ENCODE measurements at regions not wholly inside any gene's neighbourhood (a gene's known extent, or its start where the extent isn't known, plus 50 kb on each side); places are given as distances from the start of the nearest gene placed in this dataset.

DNA sequence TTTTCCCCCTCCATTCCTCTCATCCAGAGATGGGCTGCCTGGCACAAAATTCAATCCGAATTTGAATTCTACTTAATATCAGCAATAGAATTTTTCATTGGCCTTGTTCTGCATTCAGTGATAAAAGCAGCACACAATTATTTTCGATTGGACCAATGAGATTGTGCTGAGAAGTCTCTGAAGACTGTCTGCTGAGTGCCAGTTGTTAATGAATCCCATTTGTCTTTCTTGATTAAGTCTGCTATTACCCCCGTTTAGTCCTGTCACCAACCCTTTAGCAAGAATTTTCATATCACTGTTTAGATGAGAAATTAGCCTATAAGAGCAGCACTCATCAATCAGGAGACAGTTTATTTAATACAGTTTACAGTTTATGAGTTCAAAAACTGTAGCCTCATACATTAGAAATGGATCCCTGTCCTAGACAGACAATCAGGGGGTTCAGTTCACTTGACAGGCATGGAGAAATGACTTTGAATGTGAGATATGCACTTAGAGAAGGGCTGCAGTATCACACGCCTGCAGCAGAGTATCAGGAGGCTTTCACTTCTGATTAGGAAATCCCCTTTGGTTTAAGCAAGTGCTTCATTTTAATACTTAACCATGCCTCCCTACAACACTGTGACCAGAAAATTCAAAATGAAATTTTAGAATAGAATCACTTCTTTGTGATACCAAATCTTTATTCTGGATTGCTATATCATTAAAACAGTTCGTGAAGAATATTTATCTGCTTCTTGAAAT is 304.7 kb upstream of the PTBP2 start:
- TF ChIP-seq, protein P1, sequence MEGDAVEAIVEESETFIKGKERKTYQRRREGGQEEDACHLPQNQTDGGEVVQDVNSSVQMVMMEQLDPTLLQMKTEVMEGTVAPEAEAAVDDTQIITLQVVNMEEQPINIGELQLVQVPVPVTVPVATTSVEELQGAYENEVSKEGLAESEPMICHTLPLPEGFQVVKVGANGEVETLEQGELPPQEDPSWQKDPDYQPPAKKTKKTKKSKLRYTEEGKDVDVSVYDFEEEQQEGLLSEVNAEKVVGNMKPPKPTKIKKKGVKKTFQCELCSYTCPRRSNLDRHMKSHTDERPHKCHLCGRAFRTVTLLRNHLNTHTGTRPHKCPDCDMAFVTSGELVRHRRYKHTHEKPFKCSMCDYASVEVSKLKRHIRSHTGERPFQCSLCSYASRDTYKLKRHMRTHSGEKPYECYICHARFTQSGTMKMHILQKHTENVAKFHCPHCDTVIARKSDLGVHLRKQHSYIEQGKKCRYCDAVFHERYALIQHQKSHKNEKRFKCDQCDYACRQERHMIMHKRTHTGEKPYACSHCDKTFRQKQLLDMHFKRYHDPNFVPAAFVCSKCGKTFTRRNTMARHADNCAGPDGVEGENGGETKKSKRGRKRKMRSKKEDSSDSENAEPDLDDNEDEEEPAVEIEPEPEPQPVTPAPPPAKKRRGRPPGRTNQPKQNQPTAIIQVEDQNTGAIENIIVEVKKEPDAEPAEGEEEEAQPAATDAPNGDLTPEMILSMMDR (conservative IDR thresholded peaks at IDR 0.05; ENCODE audit: low read depth, low read length) = no peak

DNA sequence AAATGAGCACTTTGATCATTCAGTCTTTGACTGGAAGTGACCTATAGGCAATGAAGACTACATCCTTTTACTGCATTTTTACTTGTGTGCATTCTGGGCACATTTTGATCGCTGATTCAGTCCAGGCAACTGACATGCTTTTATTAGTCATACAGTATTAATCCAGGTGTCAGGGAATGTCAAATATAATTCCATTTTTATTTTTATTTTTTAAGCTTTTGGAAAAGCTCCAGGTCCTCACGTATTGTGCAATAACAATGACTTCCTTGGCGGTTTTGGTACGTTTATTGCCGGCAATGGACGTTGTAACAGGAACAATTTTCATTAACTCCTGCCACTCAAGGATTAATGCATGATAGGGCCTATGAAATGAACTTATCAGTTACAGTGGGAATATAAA is 302.6 kb upstream of the PTBP2 start:
- TF ChIP-seq, protein P1 (conservative IDR thresholded peaks at IDR 0.05; ENCODE audit: low read depth, low read length) = no peak
- peak; percentile 61 for DNase-seq (ENCODE audit: low read depth)
- H3K4me3 ChIP-seq (ENCODE audit: low read length) = no peak overlapping the region

More for the DNA sequence above, 304.7 kb upstream of the PTBP2 start:
- H3K4me3 ChIP-seq (ENCODE audit: low read length) = no peak overlapping the region
- no peak for DNase-seq (ENCODE audit: low read depth)

DNA sequence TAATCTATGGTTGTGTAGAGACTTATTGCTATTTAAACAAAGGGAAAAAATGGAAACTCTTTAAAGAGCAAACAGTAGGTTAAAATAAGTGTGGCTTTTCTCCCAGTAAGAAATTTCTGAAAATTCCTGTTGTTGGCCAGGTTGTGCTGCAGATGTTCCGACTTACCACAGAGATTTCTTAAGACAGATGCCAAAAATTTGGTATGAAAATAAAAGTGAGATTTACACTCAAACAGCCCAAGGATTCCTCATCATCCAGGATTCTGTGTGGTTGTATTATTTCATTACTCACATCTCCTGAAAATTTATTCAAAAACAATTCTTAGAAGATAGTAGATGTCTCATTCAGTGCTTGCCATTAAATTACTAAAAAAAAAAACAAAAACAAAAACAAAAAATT is 296.7 kb upstream of the PTBP2 start:
- TF ChIP-seq, protein P1 (conservative IDR thresholded peaks at IDR 0.05; ENCODE audit: low read depth, low read length) = no peak
- no peak for DNase-seq (ENCODE audit: low read depth)
- no peak overlapping the region for H3K4me3 ChIP-seq (ENCODE audit: low read length)

DNA sequence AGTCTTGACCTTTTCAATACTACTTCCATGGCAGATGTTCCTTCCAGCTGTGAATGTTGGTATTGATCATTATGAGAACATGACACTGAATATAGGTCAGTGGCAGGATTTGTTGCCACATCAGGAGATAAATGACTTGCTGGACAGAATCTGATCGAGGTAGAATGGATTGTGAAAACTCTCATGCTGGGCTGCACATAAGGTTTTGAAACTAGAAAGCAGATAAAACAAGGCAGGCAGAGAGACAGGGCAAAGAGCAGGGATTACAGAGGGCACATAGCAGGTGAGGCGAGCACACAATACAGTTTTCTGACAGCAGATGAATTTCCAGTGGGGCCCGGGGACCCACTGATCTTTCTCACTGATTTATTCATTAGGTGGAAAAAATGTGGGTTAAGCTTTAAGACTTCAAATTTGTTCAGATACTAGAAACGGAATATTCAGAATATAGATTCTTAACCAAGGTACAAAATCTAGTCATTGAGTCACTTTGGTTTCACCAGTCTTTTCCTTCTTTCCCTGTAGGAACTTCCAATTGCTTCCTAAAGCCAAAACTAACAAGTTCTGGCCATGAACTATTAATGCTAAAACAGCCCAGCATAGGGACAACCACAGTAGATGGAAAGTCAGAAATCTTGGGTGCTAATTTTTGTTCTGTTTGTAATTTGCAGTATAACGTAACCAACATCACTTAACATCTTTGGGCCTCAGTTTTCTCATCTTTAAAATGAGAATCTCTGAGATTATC is 296.0 kb upstream of the PTBP2 start:
- TF ChIP-seq, protein P1 (conservative IDR thresholded peaks at IDR 0.05; ENCODE audit: low read depth, low read length) = no peak
- DNase-seq (ENCODE audit: low read depth) = no peak
- H3K4me3 ChIP-seq (ENCODE audit: low read length) = no peak overlapping the region

DNA sequence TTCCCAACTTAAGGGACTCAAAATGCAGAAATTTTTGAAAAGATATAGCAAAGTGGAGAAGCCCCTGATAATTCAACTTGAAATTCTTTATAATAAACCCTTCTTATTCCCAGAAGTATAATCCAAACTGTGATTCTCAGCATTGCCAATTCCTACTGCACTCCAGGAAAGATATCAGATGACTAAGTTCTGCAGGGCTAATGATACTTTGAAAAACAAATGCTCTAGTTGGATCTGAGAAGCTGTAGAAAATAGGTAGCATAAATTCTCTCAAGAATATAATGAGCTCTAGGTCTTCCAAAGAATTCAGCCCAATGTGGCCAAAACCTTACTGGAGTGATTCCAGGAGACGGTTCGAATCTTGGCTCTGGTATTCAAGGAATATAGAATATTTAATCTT is 294.0 kb upstream of the PTBP2 start:
- TF ChIP-seq, protein P1 (conservative IDR thresholded peaks at IDR 0.05; ENCODE audit: low read depth, low read length) = no peak
- no peak overlapping the region for H3K4me3 ChIP-seq (ENCODE audit: low read length)
- DNase-seq (ENCODE audit: low read depth) = no peak

DNA sequence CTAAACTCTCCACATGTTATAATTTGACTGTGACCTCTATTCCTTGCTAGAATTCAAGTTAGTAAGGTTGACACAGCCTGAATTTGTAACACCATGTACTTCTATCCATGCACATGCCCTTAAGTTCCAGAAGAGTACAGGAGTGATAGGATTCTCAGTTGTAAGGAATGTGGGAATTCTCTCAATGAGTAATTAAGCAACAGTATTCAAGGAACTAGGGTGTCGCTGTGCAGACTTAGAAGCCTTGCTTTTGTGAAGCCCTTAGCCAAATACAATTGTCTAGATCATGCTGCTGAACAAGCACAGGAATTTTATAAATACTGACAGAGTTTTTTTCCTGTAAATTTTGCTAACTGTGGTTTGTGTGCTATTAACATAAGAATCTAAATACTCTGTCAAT is 276.3 kb upstream of the PTBP2 start:
- TF ChIP-seq, protein P1 (conservative IDR thresholded peaks at IDR 0.05; ENCODE audit: low read depth, low read length) = no peak
- no peak for DNase-seq (ENCODE audit: low read depth)
- no peak overlapping the region for H3K4me3 ChIP-seq (ENCODE audit: low read length)

DNA sequence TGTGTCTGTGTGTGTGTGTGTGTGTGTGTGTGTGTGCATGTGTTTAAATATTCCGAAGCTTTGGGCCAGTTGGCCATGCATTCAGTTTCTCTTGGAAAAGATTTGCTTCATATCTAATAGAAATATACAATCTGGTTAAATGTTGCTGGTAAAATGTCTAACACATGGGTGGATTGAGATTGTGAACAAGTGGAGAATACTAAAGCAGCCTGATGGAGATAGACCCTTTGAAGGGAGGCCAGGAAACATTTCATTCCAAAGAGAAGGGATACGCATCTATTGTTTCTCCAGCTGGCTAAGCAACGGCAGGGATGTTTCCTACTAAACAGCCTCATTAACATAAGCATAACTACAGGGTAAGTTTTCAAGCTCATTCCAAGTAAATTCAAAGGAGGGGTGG is 257.5 kb upstream of the PTBP2 start:
- no peak overlapping the region for H3K4me3 ChIP-seq (ENCODE audit: low read length)
- DNase-seq (ENCODE audit: low read depth) = no peak
- TF ChIP-seq, protein P1 (conservative IDR thresholded peaks at IDR 0.05; ENCODE audit: low read depth, low read length) = no peak
